HG03196 (cell line): ENCODE measurements at regions not wholly inside any gene's neighbourhood (a gene's known extent, or its start where the extent isn't known, plus 50 kb on each side); places are given as distances from the start of the nearest gene placed in this dataset.
"Not testable (repeated sequence)": the region's sequence is repeated elsewhere in the genome, so short reads cannot be mapped to it uniquely, and the experiment has no call there.

ENCODE experiments used
- ATAC-seq: cut with Tn5 transposase; IDR thresholded peaks from one replicate; pipeline ENCODE4 v1.9.1; 2021; ENCODE audit not compliant: unreplicated experiment

GRCh38 chr4:121616449-121616848 lies 80.3 kb downstream of the ANXA5 start:
- not testable (repeated sequence) for ATAC-seq

GRCh38 chr4:121614101-121614500 lies 82.7 kb downstream of the ANXA5 start:
- ATAC-seq: no peak

GRCh38 chr4:121599049-121599448 lies 97.7 kb downstream of the ANXA5 start:
- ATAC-seq: no peak

GRCh38 chr4:121597346-121597934 lies 99.3 kb downstream of the ANXA5 start:
- ATAC-seq: no peak

GRCh38 chr4:121594796-121595526 lies 101.8 kb downstream of the ANXA5 start:
- ATAC-seq: no peak

GRCh38 chr4:121593760-121594159 lies 103.0 kb downstream of the ANXA5 start:
- ATAC-seq: no peak

GRCh38 chr4:121592257-121592656 lies 104.5 kb downstream of the ANXA5 start:
- ATAC-seq: not testable (repeated sequence)

GRCh38 chr4:121584836-121585235 lies 111.9 kb downstream of the ANXA5 start:
- no peak for ATAC-seq

GRCh38 chr4:121583396-121583795 lies 113.4 kb downstream of the ANXA5 start:
- ATAC-seq: no peak

- no peak for ATAC-seq
Observed at GRCh38 chr4:121582296-121582695, 114.5 kb downstream of the ANXA5 start.

- not testable (repeated sequence) for ATAC-seq
Observed at GRCh38 chr4:121575392-121575791, 121.4 kb downstream of the ANXA5 start.

- no peak for ATAC-seq
Observed at GRCh38 chr4:121574618-121575017, 122.2 kb downstream of the ANXA5 start.

GRCh38 chr4:121567748-121568147 lies 129.0 kb downstream of the ANXA5 start:
- ATAC-seq: no peak

GRCh38 chr4:121564840-121565375 lies 131.9 kb downstream of the ANXA5 start:
- ATAC-seq: no peak

GRCh38 chr4:121562811-121563210 lies 134.0 kb downstream of the ANXA5 start:
- ATAC-seq: no peak

- ATAC-seq: no peak
Observed at GRCh38 chr4:121555315-121556107, 141.3 kb downstream of the ANXA5 start.

GRCh38 chr4:121554382-121554781 lies 142.4 kb downstream of the ANXA5 start:
- no peak for ATAC-seq

- ATAC-seq: no peak
Observed at GRCh38 chr4:121551881-121552280, 144.9 kb downstream of the ANXA5 start.

GRCh38 chr4:121551271-121551670 lies 145.5 kb downstream of the ANXA5 start:
- ATAC-seq: no peak

GRCh38 chr4:121541696-121542095 lies 155.1 kb downstream of the ANXA5 start:
- no peak for ATAC-seq

- ATAC-seq: no peak
Observed at GRCh38 chr4:121535351-121535750, 154.5 kb upstream of the QRFPR start.

- no peak for ATAC-seq
Observed at GRCh38 chr4:121534187-121534586, 153.4 kb upstream of the QRFPR start.
